ENCODE measurements at regions not wholly inside any gene's neighbourhood (a gene's known extent, or its start where the extent isn't known, plus 50 kb on each side); places are given as distances from the start of the nearest gene placed in this dataset.

DNA sequence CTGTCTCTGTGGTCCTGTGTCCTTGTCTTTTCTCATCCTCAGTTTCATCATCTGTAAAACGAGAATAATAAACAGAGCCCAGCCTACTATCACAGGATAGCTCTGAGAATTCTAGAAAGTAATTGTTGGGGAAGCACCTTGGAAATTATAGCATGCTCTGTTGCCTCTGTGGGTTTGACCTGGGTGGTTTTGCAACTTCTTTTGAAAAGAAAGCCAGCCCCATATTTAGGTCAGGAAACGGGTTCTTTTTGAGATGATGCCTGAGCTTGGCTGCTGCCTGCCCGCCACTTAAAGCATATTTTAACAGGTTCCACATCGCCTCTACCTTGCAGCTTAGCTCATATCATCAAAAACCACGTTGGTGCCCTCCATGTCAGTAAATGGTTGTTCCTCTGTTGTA, 111.1 kb downstream of the TLR4 start:
- TF ChIP-seq, protein P1, sequence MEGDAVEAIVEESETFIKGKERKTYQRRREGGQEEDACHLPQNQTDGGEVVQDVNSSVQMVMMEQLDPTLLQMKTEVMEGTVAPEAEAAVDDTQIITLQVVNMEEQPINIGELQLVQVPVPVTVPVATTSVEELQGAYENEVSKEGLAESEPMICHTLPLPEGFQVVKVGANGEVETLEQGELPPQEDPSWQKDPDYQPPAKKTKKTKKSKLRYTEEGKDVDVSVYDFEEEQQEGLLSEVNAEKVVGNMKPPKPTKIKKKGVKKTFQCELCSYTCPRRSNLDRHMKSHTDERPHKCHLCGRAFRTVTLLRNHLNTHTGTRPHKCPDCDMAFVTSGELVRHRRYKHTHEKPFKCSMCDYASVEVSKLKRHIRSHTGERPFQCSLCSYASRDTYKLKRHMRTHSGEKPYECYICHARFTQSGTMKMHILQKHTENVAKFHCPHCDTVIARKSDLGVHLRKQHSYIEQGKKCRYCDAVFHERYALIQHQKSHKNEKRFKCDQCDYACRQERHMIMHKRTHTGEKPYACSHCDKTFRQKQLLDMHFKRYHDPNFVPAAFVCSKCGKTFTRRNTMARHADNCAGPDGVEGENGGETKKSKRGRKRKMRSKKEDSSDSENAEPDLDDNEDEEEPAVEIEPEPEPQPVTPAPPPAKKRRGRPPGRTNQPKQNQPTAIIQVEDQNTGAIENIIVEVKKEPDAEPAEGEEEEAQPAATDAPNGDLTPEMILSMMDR (IDR thresholded peaks at IDR 0.05), result no peak
- TF ChIP-seq POLR2A (IDR thresholded peaks at IDR 0.05), result no peak
